Coronary artery (tissue), 2 donors: ENCODE measurements at regions not wholly inside any gene's neighbourhood (a gene's known extent, or its start where the extent isn't known, plus 50 kb on each side); places are given as distances from the start of the nearest gene placed in this dataset.

Source experiments
- DNase-seq: peaks from one replicate; pipeline ENCODE4 v3.0.0-alpha.2; 2017; ENCODE audit warnings: low spot score
- H3K27ac ChIP-seq, 2 donors: fragments of 200-600 bp; sonication (generic); one replicate each; pipeline ENCODE4 v1.5.1; 2016 to 2019
- H3K4me3 ChIP-seq: fragments of 200-600 bp; sonication (generic); 2 replicates; pipeline ENCODE4 v1.5.1; 2016; ENCODE audit warnings: mild to moderate bottlenecking, moderate library complexity
- TF ChIP-seq, protein P1 (sequence below): fragments of 200-600 bp; sonication (generic); IDR thresholded peaks from one replicate; pipeline ENCODE4 v1.5.1; 2019; ENCODE audit warnings: antibody characterized with exemption

DNA sequence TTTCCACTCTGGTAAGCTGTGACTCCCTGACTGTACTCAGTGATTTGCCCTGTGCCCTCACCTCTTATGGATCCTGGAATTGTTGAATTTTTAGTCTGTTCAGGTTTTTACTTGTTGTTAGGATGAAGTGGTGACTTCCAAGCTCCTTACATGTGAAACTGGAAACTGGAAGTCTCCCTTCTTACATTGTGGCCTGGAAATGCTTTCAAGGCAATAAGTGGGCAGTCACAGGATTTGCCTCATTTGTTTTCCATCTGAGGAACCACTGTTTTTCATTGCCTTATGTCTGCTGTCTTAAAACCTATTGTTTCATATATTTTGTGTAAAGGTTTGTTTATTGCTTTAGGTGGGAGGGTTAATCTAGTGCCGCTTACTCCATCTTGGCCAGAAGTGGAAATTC is 155.8 kb downstream of the CYB561 start:
- TF ChIP-seq, protein P1, sequence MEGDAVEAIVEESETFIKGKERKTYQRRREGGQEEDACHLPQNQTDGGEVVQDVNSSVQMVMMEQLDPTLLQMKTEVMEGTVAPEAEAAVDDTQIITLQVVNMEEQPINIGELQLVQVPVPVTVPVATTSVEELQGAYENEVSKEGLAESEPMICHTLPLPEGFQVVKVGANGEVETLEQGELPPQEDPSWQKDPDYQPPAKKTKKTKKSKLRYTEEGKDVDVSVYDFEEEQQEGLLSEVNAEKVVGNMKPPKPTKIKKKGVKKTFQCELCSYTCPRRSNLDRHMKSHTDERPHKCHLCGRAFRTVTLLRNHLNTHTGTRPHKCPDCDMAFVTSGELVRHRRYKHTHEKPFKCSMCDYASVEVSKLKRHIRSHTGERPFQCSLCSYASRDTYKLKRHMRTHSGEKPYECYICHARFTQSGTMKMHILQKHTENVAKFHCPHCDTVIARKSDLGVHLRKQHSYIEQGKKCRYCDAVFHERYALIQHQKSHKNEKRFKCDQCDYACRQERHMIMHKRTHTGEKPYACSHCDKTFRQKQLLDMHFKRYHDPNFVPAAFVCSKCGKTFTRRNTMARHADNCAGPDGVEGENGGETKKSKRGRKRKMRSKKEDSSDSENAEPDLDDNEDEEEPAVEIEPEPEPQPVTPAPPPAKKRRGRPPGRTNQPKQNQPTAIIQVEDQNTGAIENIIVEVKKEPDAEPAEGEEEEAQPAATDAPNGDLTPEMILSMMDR = no peak
- no peak for DNase-seq
- H3K4me3 ChIP-seq = no peak overlapping the region
- no peak overlapping the region for H3K27ac ChIP-seq

DNA sequence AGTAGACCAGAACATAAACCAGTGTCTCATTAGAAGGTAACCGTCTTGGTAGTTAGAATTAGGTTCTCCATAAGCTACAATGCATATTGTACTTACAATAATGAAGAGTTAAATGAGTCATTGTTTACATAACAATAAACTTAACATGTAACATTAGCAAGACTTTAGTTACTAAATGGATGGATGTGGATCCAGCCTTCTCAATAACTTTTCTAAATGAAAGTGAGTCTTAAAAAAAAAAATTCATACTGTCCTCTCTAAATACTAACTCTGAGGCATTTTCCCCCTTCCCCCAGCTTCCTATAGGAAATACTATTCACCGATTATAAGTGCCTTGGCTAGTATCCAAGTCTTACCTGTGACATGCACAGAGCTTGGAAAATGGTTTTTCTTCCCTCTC is 155.3 kb downstream of the CYB561 start:
- DNase-seq = no peak
- TF ChIP-seq, protein P1 = no peak
- Histone ChIP-seq H3K4me3 (no peak overlapping the region), H3K27ac (no peak overlapping the region)

DNA sequence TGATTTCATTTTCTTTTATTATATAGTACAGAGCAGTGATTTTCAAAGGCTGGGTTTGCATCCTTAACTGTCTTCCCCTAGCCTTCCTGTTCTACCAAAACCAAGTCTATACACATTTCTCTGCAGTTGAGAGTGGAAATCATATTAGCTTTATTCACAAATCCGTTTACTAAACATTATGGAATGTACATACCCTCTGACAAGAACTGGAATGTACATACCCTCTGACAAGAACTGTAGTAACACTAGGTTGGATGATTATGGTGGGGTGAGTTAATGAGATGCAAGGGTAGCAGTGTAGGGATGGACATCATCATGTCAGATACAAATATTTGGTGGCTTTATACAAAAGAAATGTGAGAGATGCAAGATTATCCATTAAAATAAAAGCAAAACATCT is 154.8 kb downstream of the CYB561 start:
- no peak for DNase-seq
- Histone ChIP-seq H3K4me3 (no peak overlapping the region), H3K27ac (no peak overlapping the region)
- TF ChIP-seq, protein P1 = no peak

DNA sequence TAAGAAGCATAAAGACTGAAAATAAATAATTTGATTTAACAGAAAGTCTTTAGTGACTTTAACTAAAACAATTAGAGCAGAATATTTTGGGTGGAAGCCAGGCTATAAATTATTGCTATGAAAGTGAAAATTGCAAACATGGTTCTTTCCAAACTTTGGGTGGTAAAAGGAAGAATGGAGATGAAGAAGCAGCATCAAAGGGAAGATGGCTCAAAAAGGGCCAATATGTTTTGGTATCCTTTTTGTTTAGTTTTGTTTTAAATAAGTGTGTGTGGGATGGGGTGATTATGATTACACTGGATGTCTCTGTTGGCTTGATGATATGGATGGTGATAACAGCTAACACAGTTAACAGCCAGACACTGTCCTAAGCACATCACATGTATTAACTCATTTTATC is 153.7 kb downstream of the CYB561 start:
- TF ChIP-seq, protein P1 = no peak
- no peak for DNase-seq
- Histone ChIP-seq H3K4me3 (no peak overlapping the region), H3K27ac (peak overlapping the region in 1 of 2 donors; percentile 35)

DNA sequence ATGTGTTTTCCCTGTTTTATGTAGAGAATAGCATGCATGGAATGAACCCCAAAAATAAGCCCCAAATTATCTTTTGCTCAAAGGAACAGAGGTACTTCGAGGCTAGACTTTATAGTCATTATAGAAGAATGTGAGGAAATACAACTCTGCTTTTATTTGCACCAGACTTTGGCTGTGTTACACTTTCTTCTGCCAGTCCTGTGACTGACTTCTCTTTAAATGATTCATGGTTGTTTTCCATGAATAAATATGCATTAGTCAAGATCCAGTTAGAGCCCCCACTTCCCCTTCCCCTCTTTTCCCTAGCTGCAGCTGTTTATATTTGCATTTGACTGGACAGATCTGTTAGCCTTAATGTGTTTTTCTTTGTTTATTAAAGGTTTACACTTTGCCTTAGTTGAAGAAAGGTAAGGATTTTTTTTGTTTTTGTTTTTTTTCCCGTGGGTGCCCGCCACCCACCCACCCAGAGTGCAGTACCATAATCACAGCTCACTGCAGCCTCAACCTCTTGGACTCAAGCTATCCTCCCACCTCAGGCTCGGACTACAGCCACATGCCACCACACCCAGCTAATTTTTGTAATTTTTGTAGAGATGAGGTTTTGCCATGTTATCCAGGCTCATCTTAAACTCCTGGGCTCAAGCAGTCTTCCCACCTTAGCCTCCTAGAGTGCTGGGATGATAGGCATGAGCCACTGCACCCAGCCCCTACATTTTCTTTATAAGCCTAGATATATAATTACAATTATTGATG is 152.6 kb downstream of the CYB561 start:
- TF ChIP-seq, protein P1 = no peak
- no peak for DNase-seq
- Histone ChIP-seq H3K27ac (peak overlapping the region; percentile 6 to 35), H3K4me3 (no peak overlapping the region)

DNA sequence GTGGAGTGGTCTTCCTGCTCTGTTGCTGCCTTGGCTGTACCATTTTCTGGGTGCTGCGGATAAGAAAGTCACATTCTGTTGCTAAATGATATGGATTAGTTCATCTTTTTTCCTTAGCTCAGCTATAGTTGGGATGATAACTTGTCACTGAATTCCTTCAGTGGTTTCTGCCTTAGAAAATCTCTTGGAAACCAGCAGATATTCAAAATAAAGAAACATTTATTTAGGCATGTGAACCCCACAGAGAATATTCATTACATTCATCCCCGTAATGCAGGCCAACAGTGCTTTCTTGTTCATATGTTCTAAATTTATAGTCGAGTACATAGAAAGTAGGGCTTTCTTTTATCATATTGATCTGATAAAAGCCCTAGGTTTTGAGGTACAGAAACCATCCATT is 151.3 kb downstream of the CYB561 start:
- TF ChIP-seq, protein P1 = no peak
- no peak for DNase-seq
- H3K27ac ChIP-seq = no peak overlapping the region
- no peak overlapping the region for H3K4me3 ChIP-seq

DNA sequence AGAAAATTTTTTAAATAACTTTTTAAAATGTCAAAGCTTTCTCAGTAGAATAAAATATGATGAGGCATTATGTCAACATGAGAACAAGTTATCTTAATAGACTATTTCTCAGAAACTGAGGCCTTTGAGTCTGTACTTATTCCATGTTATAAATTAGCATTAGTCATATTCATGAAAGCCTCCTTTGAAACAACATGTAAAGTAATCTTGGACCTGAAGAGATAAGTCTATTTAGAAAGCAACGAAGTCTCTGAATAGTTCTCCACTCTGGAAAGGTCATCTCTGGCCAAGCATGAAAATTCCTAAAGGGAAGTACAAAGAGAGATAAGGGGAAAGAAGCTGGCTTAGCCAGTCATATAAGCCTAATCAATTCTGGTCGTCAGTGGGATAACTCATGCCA is 150.8 kb downstream of the CYB561 start:
- TF ChIP-seq, protein P1 = no peak
- Histone ChIP-seq H3K4me3 (no peak overlapping the region), H3K27ac (no peak overlapping the region)
- DNase-seq = no peak
